ENCODE measurements at regions not wholly inside any gene's neighbourhood (a gene's known extent, or its start where the extent isn't known, plus 50 kb on each side); places are given as distances from the start of the nearest gene placed in this dataset.
"Not testable (repeated sequence)": the region's sequence is repeated elsewhere in the genome, so short reads cannot be mapped to it uniquely, and the experiment has no call there.

DNA sequence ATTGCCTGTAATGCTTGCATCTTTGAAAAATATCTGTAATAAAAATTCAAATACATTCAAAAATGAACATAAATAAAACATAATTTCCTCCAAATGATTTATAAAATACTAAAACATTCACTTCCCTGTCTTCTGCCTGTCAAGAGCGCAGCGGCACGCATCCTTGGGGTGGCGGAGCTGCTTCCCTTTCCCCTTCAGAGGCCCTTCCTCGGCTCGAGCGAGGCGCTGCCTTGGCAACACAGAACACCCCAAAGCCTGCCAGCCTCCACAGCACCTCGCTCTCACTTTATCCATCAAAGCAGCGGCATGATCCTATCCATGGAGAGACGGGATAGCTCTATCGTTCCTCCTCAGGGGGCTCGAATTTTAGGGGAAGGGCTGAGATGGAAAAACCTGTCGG lies 146.2 kb downstream of the GXYLT1 start:
- Mint-ChIP-seq H3K4me1 (ENCODE audit: low read depth) (no peaks in the 10 kb centered on the region), H3K27me3 (ENCODE audit: low read depth) (no peaks in the 10 kb centered on the region), H3K9me3 (no peaks in the 10 kb centered on the region), H3K27ac (no peak overlapping the region), H3K4me3 (no peak overlapping the region), H3K36me3 (ENCODE audit: low read depth) (no peaks in the 10 kb centered on the region)

DNA sequence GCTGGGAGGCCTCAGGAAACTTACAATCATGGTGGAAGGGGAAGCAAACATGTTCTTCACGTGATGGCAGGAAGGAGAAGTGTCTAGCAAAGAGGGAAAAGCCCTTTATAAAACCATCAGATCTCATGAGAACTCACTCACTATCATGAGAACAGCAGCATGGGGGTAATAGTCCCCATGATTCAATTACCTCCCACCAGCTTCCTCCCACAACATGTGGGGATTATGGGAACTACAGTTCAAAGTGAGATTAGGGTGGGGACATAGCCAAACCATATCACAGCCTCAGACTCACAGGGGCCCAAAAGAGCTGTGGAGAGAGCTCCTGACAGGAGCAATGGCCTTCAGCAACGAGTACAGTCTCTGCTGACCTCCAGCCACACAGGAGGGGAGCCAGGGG lies 151.4 kb downstream of the GXYLT1 start:
- Mint-ChIP-seq H3K4me3 (no peak overlapping the region), H3K27me3 (ENCODE audit: low read depth) (no peaks in the 10 kb centered on the region), H3K27ac (no peak overlapping the region), H3K4me1 (ENCODE audit: low read depth) (no peaks in the 10 kb centered on the region), H3K36me3 (ENCODE audit: low read depth) (no peaks in the 10 kb centered on the region), H3K9me3 (no peaks in the 10 kb centered on the region)

DNA sequence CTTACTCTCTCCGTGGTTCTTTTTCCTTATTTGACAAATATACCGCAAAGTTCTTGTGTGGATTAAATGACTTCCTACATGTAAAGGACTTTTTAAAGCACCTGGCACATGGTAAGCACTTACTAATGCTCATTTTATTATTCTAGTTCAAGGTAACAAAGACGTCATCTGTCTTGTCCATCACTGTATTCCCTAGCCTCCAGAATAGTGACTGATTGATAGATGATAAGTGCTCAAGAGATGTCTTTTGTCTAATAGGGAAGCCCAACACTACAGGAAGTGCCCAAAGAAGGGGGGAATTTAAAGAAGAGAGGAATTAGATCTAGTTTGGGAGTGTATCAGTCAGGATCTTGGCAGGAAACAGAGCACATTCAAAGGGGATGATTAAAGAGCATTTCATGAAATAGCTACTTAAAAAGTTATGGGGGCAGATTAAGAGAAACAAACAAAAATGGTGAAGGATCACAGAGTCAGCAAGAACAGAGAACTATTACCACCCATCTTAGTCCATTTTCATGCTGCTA lies 151.9 kb downstream of the GXYLT1 start:
- Mint-ChIP-seq H3K27me3 (ENCODE audit: low read depth) (no peaks in the 10 kb centered on the region), H3K4me3 (no peak overlapping the region), H3K4me1 (ENCODE audit: low read depth) (no peaks in the 10 kb centered on the region), H3K9me3 (no peaks in the 10 kb centered on the region), H3K36me3 (ENCODE audit: low read depth) (no peaks in the 10 kb centered on the region), H3K27ac (no peak overlapping the region)

DNA sequence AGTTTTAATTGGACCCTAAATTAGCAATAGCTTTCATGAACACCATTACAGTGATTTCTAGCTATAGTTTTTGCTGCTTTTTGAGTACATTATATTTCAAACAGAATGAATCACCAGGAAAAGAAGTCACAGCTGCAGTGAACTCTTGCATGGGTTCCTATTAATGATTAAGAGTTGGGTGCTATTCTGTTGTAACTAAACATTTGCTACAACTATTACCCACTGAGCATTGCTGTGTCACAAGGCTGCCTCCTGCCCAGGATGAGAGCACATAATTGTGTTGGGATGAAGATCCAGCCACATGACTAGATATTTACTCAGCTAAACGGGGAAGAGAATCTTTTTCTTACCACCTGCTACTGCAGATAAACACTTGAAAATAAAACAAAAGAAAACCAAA lies 152.7 kb downstream of the GXYLT1 start:
- Mint-ChIP-seq H3K9me3 (no peaks in the 10 kb centered on the region), H3K27me3 (ENCODE audit: low read depth) (no peaks in the 10 kb centered on the region), H3K36me3 (ENCODE audit: low read depth) (no peaks in the 10 kb centered on the region), H3K4me3 (no peak overlapping the region), H3K4me1 (ENCODE audit: low read depth) (no peaks in the 10 kb centered on the region), H3K27ac (no peak overlapping the region)

DNA sequence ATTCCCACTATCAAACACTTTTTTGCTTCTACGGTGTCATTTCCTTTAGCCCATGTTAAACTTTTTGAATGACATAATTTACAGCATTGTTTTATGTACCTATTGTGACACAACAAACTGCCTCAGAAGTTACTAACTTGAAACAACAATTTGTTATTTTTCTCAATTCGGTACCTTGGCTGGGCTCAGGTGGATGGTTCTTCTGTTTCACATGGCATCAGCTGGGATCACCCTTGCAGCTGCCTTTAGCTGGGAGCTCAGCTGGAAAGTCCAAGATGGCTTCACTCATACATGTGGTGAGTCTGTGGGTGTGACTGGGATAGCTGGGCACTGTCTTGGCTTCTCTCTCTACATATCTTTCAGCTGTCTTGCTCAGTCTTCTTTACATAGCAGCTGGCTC lies 156.0 kb downstream of the GXYLT1 start:
- no peaks in the 10 kb centered on the region for H3K9me3 Mint-ChIP-seq
- no peak overlapping the region for H3K27ac Mint-ChIP-seq
- H3K4me1 Mint-ChIP-seq (ENCODE audit: low read depth), result no peaks in the 10 kb centered on the region
- no peaks in the 10 kb centered on the region for H3K36me3 Mint-ChIP-seq (ENCODE audit: low read depth)
- H3K4me3 Mint-ChIP-seq, result no peak overlapping the region
- H3K27me3 Mint-ChIP-seq (ENCODE audit: low read depth), result no peaks in the 10 kb centered on the region

DNA sequence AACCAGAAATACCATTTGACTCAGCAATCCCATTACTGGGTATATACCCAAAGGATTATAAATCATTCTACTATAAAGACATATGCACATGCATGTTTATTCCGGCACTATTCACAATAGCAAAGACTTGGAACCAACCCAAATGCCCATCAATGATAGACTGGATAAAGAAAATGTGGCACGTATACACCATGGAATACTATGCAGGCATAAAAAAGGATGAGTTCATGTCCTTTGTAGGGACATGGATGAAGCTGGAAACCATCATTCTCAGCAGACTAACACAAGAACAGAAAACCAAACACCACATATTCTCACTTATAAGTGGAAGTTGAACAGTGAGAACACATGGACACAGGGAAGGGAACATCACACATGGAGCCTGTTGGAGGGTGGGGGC lies 158.2 kb downstream of the GXYLT1 start:
- H3K4me1 Mint-ChIP-seq (ENCODE audit: low read depth); H3K27ac Mint-ChIP-seq; H3K27me3 Mint-ChIP-seq (ENCODE audit: low read depth); H3K9me3 Mint-ChIP-seq; H3K36me3 Mint-ChIP-seq (ENCODE audit: low read depth); H3K4me3 Mint-ChIP-seq: not testable (repeated sequence)

DNA sequence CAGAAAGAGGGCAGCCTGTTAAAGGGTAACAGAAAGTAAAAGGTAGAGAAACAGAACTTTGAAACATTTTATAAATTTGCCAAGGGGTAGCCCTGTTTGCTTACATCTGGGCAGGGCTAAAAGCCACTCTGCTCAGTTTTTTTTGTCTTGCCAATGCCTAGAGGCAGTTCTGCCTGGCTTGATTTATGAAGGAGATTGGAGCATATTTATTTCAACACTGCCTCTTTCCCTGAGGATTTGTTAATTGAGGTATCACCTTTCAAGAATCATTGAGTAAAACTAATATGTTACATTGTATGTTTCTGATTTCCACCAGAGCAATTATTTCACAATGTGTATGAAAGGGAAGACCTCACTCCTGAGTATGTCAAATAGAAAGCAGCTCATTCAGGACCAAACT lies 160.8 kb downstream of the GXYLT1 start:
- no peaks in the 10 kb centered on the region for H3K9me3 Mint-ChIP-seq

DNA sequence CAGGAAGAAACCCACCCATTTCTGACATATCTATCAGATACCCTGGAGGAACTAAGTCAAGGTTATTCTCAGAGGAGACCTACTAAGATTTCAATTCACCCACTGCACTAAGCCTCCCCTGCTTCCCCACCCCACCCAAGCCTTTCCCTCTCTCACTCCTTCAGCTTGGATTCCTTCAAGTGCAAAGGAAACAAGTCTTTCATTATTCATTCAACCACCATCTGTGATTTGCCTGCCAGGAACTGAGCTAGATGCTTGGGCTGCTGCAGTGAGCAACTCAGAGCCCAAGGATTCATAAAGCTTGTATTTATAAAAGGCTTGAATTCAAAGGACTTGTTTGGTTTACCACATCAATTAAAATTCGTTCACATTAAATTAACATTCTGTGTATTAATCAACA lies 161.3 kb downstream of the GXYLT1 start:
- Mint-ChIP-seq H3K4me1 (ENCODE audit: low read depth) (no peaks in the 10 kb centered on the region), H3K36me3 (ENCODE audit: low read depth) (no peaks in the 10 kb centered on the region), H3K27ac (no peak overlapping the region)

More for the DNA sequence above, 160.8 kb downstream of the GXYLT1 start:
- Mint-ChIP-seq H3K27me3 (ENCODE audit: low read depth) (no peaks in the 10 kb centered on the region), H3K27ac (no peak overlapping the region), H3K4me1 (ENCODE audit: low read depth) (no peaks in the 10 kb centered on the region), H3K4me3 (no peak overlapping the region), H3K36me3 (ENCODE audit: low read depth) (no peaks in the 10 kb centered on the region)

DNA sequence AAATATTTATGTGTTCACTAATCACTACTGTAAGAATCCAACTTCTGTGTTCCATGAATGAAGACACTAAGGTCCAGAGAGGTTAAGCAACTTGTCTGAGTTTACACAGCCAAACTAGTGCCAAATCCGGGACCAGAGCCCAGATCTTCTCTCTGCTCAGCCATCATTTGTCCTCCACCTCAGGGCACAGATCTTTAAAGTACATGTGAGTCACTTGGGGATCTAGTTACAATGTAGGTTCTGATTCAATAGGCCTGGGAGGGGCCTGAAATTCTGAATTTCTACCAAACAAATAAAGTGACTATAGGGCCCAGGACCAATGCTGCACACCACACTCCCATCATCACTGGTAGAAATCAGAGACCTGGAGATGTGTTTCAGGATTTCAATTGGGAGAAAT lies 162.9 kb downstream of the GXYLT1 start:
- Mint-ChIP-seq H3K4me3 (no peak overlapping the region), H3K9me3 (no peaks in the 10 kb centered on the region), H3K4me1 (ENCODE audit: low read depth) (no peaks in the 10 kb centered on the region), H3K27ac (no peak overlapping the region), H3K27me3 (ENCODE audit: low read depth) (no peaks in the 10 kb centered on the region), H3K36me3 (ENCODE audit: low read depth) (no peaks in the 10 kb centered on the region)

More for the DNA sequence above, 161.3 kb downstream of the GXYLT1 start:
- Mint-ChIP-seq H3K9me3 (no peaks in the 10 kb centered on the region), H3K4me3 (no peak overlapping the region), H3K27me3 (ENCODE audit: low read depth) (no peaks in the 10 kb centered on the region)

DNA sequence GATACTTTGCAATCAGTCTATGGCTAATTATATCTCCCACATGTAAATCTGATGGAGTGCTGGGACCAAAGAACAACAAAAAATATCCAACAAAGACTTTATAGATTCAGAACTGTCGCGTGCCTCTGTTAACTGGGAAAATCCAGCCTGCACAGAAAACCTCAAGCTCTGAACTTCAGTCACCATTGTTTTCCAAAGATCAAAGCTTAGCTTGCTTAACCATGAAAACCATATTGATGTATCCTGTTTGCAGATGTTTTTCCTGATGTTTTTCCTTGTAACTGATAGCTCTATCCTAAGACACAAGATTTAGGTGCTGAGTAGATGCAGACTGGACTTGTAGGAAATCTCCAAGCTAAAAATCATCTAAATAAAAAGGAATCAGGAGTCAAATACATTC lies 163.7 kb downstream of the GXYLT1 start:
- Mint-ChIP-seq H3K27ac (no peak overlapping the region), H3K36me3 (ENCODE audit: low read depth) (no peaks in the 10 kb centered on the region), H3K4me1 (ENCODE audit: low read depth) (no peaks in the 10 kb centered on the region)

DNA sequence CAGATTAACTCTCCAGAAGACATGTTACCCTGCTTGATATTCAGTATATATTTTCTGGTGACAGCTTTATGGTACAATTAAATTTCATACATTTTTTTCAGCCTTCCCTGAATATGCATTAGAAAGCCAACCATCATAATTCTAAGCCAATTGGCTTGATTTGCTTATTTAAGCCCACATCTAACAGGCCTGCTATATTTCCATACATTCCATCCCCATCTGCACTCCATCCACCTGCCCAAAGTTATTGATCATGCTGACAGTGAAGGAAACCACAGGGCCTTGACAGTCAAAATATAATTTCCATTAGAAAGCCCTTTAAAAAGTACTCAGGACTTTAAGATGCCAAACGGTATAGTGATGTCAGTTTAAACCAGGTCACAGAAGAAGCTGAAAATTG lies 164.3 kb downstream of the GXYLT1 start:
- no peaks in the 10 kb centered on the region for H3K27me3 Mint-ChIP-seq (ENCODE audit: low read depth)

More for the DNA sequence above, 163.7 kb downstream of the GXYLT1 start:
- Mint-ChIP-seq H3K9me3 (no peaks in the 10 kb centered on the region), H3K27me3 (ENCODE audit: low read depth) (no peaks in the 10 kb centered on the region), H3K4me3 (no peak overlapping the region)

DNA sequence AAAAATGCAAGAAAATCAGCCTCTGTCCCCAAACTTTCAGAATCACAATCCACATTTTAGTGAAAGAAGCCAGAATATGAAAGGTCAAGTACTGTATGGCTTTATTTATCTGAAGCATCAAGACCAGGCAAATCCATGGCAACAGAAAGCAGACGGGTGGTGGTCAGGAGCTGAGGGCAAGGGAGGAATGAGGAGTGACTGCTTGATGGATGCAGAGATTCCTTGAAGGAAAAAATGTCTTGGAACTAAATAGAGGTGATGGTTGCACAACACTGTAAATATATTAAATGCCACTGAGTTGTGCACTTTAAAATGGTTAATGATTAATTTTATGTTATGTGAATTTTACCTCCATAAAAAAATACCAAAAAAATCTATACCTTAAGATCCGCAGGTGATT lies 165.1 kb downstream of the GXYLT1 start:
- Mint-ChIP-seq H3K4me3 (no peak overlapping the region), H3K9me3 (no peaks in the 10 kb centered on the region), H3K36me3 (ENCODE audit: low read depth) (no peaks in the 10 kb centered on the region), H3K27me3 (ENCODE audit: low read depth) (no peaks in the 10 kb centered on the region), H3K4me1 (ENCODE audit: low read depth) (no peaks in the 10 kb centered on the region), H3K27ac (no peak overlapping the region)

More for the DNA sequence above, 164.3 kb downstream of the GXYLT1 start:
- Mint-ChIP-seq H3K4me1 (ENCODE audit: low read depth) (no peaks in the 10 kb centered on the region), H3K36me3 (ENCODE audit: low read depth) (no peaks in the 10 kb centered on the region), H3K9me3 (no peaks in the 10 kb centered on the region), H3K27ac (no peak overlapping the region), H3K4me3 (no peak overlapping the region)

DNA sequence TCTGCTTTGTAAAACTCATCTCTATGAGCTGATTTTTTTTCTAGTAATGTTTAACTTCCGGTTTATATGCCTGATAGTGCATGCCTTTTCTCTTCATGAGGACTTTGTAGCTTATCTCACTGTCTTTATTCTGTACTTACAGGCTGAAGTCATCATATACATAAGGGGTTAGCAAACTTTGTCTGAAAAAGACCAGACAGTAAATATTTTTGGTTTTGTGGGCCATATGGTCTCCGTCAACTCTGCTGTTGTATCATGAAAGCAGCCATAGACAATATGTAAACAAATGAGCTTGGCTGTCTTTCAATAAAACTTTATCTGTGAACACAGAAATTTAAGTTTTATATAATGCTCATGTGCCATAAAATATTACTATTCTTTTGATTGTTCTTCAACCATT lies 172.1 kb downstream of the GXYLT1 start:
- H3K36me3 Mint-ChIP-seq (ENCODE audit: low read depth), result no peaks in the 10 kb centered on the region
- no peaks in the 10 kb centered on the region for H3K27me3 Mint-ChIP-seq (ENCODE audit: low read depth)
- H3K27ac Mint-ChIP-seq, result no peak overlapping the region
- no peaks in the 10 kb centered on the region for H3K9me3 Mint-ChIP-seq
- no peaks in the 10 kb centered on the region for H3K4me1 Mint-ChIP-seq (ENCODE audit: low read depth)
- no peak overlapping the region for H3K4me3 Mint-ChIP-seq

DNA sequence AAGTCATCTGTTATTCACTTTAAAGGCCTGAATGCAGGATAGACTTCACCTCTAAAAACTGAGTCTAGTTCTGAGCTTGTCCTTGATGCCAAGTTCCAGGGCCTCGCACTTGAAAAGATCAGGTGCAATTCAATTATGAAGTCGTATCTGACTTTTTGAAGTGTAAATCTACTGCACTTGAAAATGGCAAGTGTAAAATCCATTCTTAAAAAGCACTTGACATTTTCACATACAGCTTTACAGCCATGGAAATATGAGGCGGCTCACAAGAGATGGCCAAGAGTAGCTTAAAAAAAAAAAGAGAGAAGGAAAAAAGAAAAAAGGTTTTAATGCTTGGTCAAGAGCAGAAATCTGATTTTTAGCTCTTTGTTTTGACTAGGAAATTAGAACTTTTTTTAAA lies 172.5 kb downstream of the GXYLT1 start:
- Mint-ChIP-seq H3K36me3 (ENCODE audit: low read depth) (no peaks in the 10 kb centered on the region), H3K27ac (no peak overlapping the region), H3K4me3 (no peak overlapping the region), H3K4me1 (ENCODE audit: low read depth) (no peaks in the 10 kb centered on the region), H3K27me3 (ENCODE audit: low read depth) (no peaks in the 10 kb centered on the region), H3K9me3 (no peaks in the 10 kb centered on the region)

DNA sequence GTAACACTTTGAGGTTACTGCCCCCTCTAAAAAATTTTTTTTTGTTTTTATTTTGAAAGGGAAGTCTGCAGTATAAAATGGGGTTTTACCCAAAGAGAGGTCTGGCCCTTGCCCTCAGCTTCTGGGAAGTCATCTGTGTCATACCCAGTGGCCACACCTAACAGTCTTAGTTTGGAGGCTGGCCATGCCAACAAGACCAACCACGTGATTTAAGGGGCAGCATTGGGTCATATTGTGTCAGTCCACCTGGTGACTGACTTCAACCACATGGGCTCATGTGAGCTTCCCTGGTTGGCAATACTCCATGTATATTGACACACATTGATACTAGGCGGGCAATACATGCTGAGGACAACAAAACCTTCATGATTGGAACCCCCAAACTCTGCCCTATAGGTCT lies 173.9 kb downstream of the GXYLT1 start:
- Mint-ChIP-seq H3K27me3 (ENCODE audit: low read depth) (no peaks in the 10 kb centered on the region), H3K36me3 (ENCODE audit: low read depth) (no peaks in the 10 kb centered on the region), H3K9me3 (no peaks in the 10 kb centered on the region), H3K27ac (no peak overlapping the region), H3K4me3 (no peak overlapping the region), H3K4me1 (ENCODE audit: low read depth) (no peaks in the 10 kb centered on the region)

DNA sequence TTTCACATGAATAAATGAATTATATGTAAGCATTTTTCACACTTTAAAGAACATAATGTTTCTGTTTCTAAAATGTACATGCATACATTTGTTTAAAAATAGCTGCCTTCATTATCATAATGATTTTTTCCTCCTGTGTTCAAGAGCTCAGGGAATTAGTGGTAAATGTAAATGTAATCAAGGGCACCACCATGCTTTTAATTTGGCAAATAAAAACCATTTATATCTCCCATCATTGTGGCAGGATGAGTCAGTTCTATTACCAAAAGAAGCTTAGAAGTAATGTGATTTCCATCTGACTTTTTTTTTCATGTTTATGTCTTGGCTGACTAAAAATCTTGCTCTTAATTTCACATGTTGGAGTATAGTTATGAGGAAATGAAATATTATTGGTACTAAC lies 176.1 kb downstream of the GXYLT1 start:
- Mint-ChIP-seq H3K9me3 (no peaks in the 10 kb centered on the region), H3K27me3 (ENCODE audit: low read depth) (no peaks in the 10 kb centered on the region), H3K36me3 (ENCODE audit: low read depth) (no peaks in the 10 kb centered on the region), H3K4me1 (ENCODE audit: low read depth) (no peaks in the 10 kb centered on the region), H3K27ac (no peak overlapping the region), H3K4me3 (no peak overlapping the region)

Data from T-helper 1 cell treated with Interleukin-12 subunit alpha and Interleukin-12 subunit beta and Interleukin-4 antibody, amounts not matched to agents 30 μg/mL and 1 μg/mL, for 36 hours (primary cell).